HEK293 (cell line): ENCODE measurements at regions not wholly inside any gene's neighbourhood (a gene's known extent, or its start where the extent isn't known, plus 50 kb on each side); places are given as distances from the start of the nearest gene placed in this dataset.

ENCODE experiments used
- CTCF ChIA-PET: fragments of 350-600 bp; formaldehyde crosslinking; extraction: SDS; loops from one replicate; lab custom pipeline; 2021; ENCODE audit warnings: antibody characterized with exemption; lab: Yijun Ruan, JAX
- POLR2A ChIA-PET: fragments of 300-600 bp; formaldehyde crosslinking; extraction: SDS; loops from one replicate; lab custom pipeline; 2020; ENCODE audit warnings: antibody characterized with exemption, inconsistent platforms; lab: Yijun Ruan, JAX
- H3K27ac ChIP-seq: fragments of 200-500 bp; sonication (Bioruptor generic); 2 replicates; pipeline ENCODE4 v1.5.1; 2014; ENCODE audit warnings: low read depth, low read length, control low read depth, inconsistent platforms; ENCODE audit errors: extremely low read depth
- H3K36me3 ChIP-seq, 2 experiments: fragments of 200-500 bp in 1 of 2; sonication (Bioruptor generic) in 1 of 2; 1 replicate in 1 of 2; 2 replicates in 1 of 2; pipeline ENCODE4 v1.5.1; 2014 to 2017; ENCODE audit warnings: inconsistent platforms in 2 of 2, low read length in 2 of 2; ENCODE audit not compliant: control insufficient read depth in 2 of 2, insufficient read depth in 1 of 2
- H3K4me1 ChIP-seq: fragments of 200-500 bp; sonication (Bioruptor generic); 2 replicates; pipeline ENCODE4 v1.5.1; 2014; ENCODE audit warnings: mild to moderate bottlenecking, low read length, inconsistent platforms; ENCODE audit not compliant: control insufficient read depth, insufficient read depth
- H3K4me3 ChIP-seq: 2 replicates; pipeline ENCODE4 v1.5.1; 2011; ENCODE audit warnings: low read depth, mild to moderate bottlenecking, control low read depth, low read length, moderate library complexity
- H3K9me3 ChIP-seq: fragments of 200-500 bp; sonication (Bioruptor generic); 2 replicates; pipeline ENCODE4 v1.5.1; 2014; ENCODE audit warnings: low read depth, low read length, inconsistent platforms; ENCODE audit not compliant: control insufficient read depth, insufficient read depth
- GLI2 ChIP-seq: fragments of 450-650 bp; formaldehyde crosslinking; IDR thresholded peaks from 2 replicates; pipeline ENCODE4; 2017; ENCODE audit warnings: missing biosample characterization, missing genetic modification characterization, low read depth, borderline replicate concordance
- GLIS1 ChIP-seq: fragments of 450-650 bp; formaldehyde crosslinking; IDR thresholded peaks from 2 replicates; pipeline ENCODE4 v1.5.1; 2016; ENCODE audit warnings: missing biosample characterization, missing genetic modification characterization
- KLF10 ChIP-seq: fragments of 450-650 bp; IDR thresholded peaks from 2 replicates; pipeline ENCODE4 v1.5.1; 2018; ENCODE audit warnings: missing biosample characterization, mild to moderate bottlenecking, missing genetic modification characterization
- OSR2 ChIP-seq: fragments of 450-650 bp; formaldehyde crosslinking; IDR thresholded peaks from 2 replicates; pipeline ENCODE4 v1.5.1; 2016; ENCODE audit warnings: missing biosample characterization, missing genetic modification characterization
- PRDM4 ChIP-seq: fragments of 450-650 bp; formaldehyde crosslinking; IDR thresholded peaks from 2 replicates; pipeline ENCODE4 v1.5.1; 2017; ENCODE audit warnings: missing biosample characterization, missing genetic modification characterization
- SCRT1 ChIP-seq: fragments of 450-650 bp; formaldehyde crosslinking; IDR thresholded peaks from 2 replicates; pipeline ENCODE4 v1.5.1; 2016; ENCODE audit warnings: missing biosample characterization, missing genetic modification characterization, borderline replicate concordance
- SP7 ChIP-seq: fragments of 450-650 bp; formaldehyde crosslinking; IDR thresholded peaks from 2 replicates; pipeline ENCODE4 v1.5.1; 2016; ENCODE audit warnings: missing biosample characterization, missing genetic modification characterization
- TCF7L2 ChIP-seq: IDR thresholded peaks from 2 replicates; pipeline ENCODE4 v1.6.1; 2011; ENCODE audit warnings: low read depth, mild to moderate bottlenecking, inconsistent platforms, low read length, moderate library complexity, borderline replicate concordance
- ZBTB10 ChIP-seq: fragments of 450-650 bp; formaldehyde crosslinking; IDR thresholded peaks from 2 replicates; pipeline ENCODE4 v1.5.1; 2016; ENCODE audit warnings: missing biosample characterization, missing genetic modification characterization
- ZBTB11 ChIP-seq: fragments of 450-650 bp; formaldehyde crosslinking; conservative IDR thresholded peaks from 2 replicates; pipeline ENCODE4 v1.5.1; 2016; ENCODE audit warnings: low read depth, missing biosample characterization, missing genetic modification characterization
- ZFP69B ChIP-seq: fragments of 450-650 bp; formaldehyde crosslinking; IDR thresholded peaks from 2 replicates; pipeline ENCODE4 v1.5.1; 2016; ENCODE audit warnings: missing biosample characterization, missing genetic modification characterization
- ZNF132 ChIP-seq: fragments of 450-650 bp; formaldehyde crosslinking; IDR thresholded peaks from 2 replicates; pipeline ENCODE4 v1.5.1; 2017; ENCODE audit warnings: missing biosample characterization, missing genetic modification characterization, borderline replicate concordance
- ZNF239 ChIP-seq: fragments of 450-650 bp; formaldehyde crosslinking; IDR thresholded peaks from 2 replicates; pipeline ENCODE4 v1.5.1; 2016; ENCODE audit warnings: missing biosample characterization, missing genetic modification characterization
- ZNF302 ChIP-seq: fragments of 450-650 bp; formaldehyde crosslinking; IDR thresholded peaks from 2 replicates; pipeline ENCODE4 v1.5.1; 2016; ENCODE audit warnings: missing biosample characterization, missing genetic modification characterization, low read depth
- ZNF366 ChIP-seq: fragments of 450-650 bp; formaldehyde crosslinking; conservative IDR thresholded peaks from 2 replicates; pipeline ENCODE4 v1.5.1; 2016; ENCODE audit warnings: missing biosample characterization, missing genetic modification characterization
- ZNF426 ChIP-seq: fragments of 450-650 bp; formaldehyde crosslinking; IDR thresholded peaks from 2 replicates; pipeline ENCODE4 v1.5.1; 2017; ENCODE audit warnings: missing biosample characterization, missing genetic modification characterization, mild to moderate bottlenecking, inconsistent platforms, moderate library complexity
- ZNF549 ChIP-seq: fragments of 450-650 bp; IDR thresholded peaks from 2 replicates; pipeline ENCODE4 v1.5.1; 2018; ENCODE audit warnings: missing biosample characterization, missing genetic modification characterization, mild to moderate bottlenecking, inconsistent platforms, moderate library complexity
- ZNF585B ChIP-seq: fragments of 450-650 bp; formaldehyde crosslinking; IDR thresholded peaks from 2 replicates; pipeline ENCODE4 v1.5.1; 2016; ENCODE audit warnings: missing biosample characterization, missing genetic modification characterization
- ZNF791 ChIP-seq: fragments of 450-650 bp; formaldehyde crosslinking; IDR thresholded peaks from 2 replicates; pipeline ENCODE4 v1.5.1; 2016; ENCODE audit warnings: missing biosample characterization, missing genetic modification characterization
- TF ChIP-seq, protein P1 (sequence below): fragments of 450-650 bp; formaldehyde crosslinking; IDR thresholded peaks from 2 replicates; pipeline ENCODE4 v1.5.1; 2016; ENCODE audit warnings: missing biosample characterization, missing genetic modification characterization, low read depth

DNA sequence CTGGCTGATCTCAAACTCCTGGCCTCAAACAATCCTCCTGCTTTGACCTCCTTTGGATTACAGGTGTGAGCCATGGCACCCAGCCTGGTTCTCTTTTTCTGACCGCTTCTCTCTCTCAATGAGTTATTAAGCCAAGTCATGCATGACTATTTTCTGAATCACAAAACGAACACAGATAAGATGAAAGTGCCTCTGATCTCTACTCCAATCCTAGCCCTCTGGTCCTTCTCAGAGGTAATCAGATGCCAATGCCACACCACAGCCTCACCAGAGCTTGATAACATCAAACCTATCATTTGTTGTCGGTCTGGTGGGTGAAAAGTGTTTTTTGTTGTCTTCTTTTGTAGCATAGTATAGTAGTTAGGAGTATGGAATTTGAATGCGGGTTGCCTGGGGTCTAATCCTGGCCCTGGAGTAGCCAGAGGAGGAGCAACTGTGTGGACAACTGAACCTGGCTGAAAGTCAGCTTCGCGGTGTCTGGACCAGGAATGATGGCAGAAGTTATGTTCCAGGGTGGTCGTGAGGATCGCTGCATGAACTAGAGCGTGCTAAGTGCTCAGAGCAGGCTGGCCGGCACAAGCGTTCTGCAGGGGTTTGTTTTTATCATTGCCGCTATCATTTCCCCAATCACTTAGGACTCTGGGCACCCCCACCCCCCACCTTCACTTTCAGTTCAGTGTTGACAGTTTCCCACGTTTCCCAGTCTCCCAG is 77.9 kb downstream of the SPRING1 start:
- no peak overlapping the region for H3K4me3 ChIP-seq
- no peak overlapping the region for H3K27ac ChIP-seq
- H3K4me1 ChIP-seq, result no peaks in the 10 kb centered on the region
- no peaks in the 10 kb centered on the region for H3K9me3 ChIP-seq
- POLR2A ChIA-PET, result no interaction called here
- CTCF ChIA-PET, result no interaction called here
- H3K36me3 ChIP-seq, result no peaks in the 10 kb centered on the region
- TF ChIP-seq ZNF302, result no peak
- no peak for TF ChIP-seq SCRT1 (tag by site-specific recombination)
- no peak for TF ChIP-seq ZNF549 (tag by site-specific recombination)

DNA sequence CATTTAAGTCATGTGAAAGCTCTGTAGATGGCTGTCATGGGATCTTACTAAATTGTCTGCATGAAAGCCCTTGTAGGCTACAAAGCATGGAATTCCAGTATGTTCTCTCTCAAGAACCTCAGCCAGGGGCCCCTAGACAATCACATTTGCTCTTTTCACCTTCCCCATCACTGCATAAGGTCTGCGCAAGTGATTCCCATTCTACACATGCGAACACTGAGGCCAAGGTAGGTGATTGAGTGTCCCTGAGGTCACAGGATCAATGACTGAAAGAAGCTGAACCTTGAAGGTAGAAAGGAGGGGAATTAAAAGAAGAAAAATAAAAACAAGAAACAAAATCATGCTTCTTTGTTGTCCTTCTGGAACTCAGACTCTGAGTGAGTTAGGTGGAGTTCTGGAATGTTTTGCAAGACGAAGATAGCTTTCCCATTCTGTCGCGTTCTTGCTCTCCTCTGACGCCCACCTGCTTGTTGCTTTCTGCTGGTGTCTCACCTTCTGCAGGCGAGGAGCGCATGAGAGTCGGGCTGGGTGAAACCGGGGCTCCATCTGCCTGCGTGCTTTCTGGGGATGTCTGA is 79.9 kb downstream of the SPRING1 start:
- no peaks in the 10 kb centered on the region for H3K9me3 ChIP-seq
- TF ChIP-seq ZBTB10 (tag by site-specific recombination) (no peak), ZNF239 (tag by site-specific recombination) (peak; percentile 99), GLIS1 (no peak)
- TF ChIP-seq, all 188 proteins: peak for 1
- ChIA-PET CTCF (interaction anchor here (1.2 kb wide), 1 partner anchor 48 kb away, joined by 3 read pairs; no protein-coding TSS in a partner anchor), POLR2A (no interaction called here)
- H3K4me1 ChIP-seq, result no peaks in the 10 kb centered on the region
- H3K36me3 ChIP-seq, result no peaks in the 10 kb centered on the region
- no peak overlapping the region for H3K27ac ChIP-seq
- no peak overlapping the region for H3K4me3 ChIP-seq

DNA sequence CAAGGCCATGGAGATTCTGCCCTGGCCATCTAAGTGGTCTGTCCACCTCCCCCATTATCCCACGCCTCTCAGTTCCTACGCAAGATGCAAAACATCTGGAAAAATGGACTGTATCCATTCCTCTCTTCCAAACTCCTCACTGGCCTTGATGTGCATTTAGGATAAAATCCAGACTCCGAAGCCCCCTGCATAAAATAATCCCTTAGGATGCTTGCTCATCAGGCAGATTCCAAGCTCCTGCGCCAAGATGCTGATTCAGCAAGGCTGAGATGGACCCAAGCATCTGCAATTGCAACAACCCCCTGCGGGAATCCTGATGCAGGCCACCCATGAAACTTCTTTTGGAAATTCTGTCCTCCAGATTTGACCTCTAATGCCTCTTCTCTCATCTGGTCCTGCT is 81.6 kb downstream of the SPRING1 start:
- CTCF ChIA-PET, result no interaction called here
- Histone ChIP-seq H3K27ac (no peak overlapping the region), H3K9me3 (no peaks in the 10 kb centered on the region), H3K36me3 (no peaks in the 10 kb centered on the region), H3K4me3 (no peak overlapping the region), H3K4me1 (no peaks in the 10 kb centered on the region)
- POLR2A ChIA-PET, result no interaction called here
- TF ChIP-seq PRDM4 (tag by site-specific recombination) (no peak), SP7 (tag by site-specific recombination) (no peak), OSR2 (tag by site-specific recombination) (no peak), KLF10 (tag by site-specific recombination) (no peak), ZBTB11 (no peak), ZNF366 (tag by site-specific recombination) (no peak), ZFP69B (tag by site-specific recombination) (no peak), ZNF791 (tag by site-specific recombination) (no peak), ZNF585B (no peak), ZNF426 (tag by site-specific recombination) (no peak), GLI2 (tag by site-specific recombination) (no peak), TCF7L2 (no peak), GLIS1 (no peak), ZNF239 (tag by site-specific recombination) (no peak), ZNF132 (no peak)
- TF ChIP-seq, protein P1, sequence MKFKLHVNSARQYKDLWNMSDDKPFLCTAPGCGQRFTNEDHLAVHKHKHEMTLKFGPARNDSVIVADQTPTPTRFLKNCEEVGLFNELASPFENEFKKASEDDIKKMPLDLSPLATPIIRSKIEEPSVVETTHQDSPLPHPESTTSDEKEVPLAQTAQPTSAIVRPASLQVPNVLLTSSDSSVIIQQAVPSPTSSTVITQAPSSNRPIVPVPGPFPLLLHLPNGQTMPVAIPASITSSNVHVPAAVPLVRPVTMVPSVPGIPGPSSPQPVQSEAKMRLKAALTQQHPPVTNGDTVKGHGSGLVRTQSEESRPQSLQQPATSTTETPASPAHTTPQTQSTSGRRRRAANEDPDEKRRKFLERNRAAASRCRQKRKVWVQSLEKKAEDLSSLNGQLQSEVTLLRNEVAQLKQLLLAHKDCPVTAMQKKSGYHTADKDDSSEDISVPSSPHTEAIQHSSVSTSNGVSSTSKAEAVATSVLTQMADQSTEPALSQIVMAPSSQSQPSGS (tag by site-specific recombination), result no peak
